Urinary bladder (tissue), 3 donors: ENCODE measurements at regions not wholly inside any gene's neighbourhood (a gene's known extent, or its start where the extent isn't known, plus 50 kb on each side); places are given as distances from the start of the nearest gene placed in this dataset.

Experiments
- DNase-seq: peaks from one replicate; pipeline ENCODE4 v3.0.0-alpha.2; 2015; ENCODE audit errors: extremely low spot score
- H3K27ac ChIP-seq: one replicate; pipeline ENCODE4 v1.5.1; 2013; ENCODE audit warnings: low read depth, mild to moderate bottlenecking, moderate library complexity
- H3K36me3 ChIP-seq: one replicate; pipeline ENCODE4 v1.6.1; 2013; ENCODE audit warnings: mild to moderate bottlenecking, moderate library complexity; ENCODE audit not compliant: insufficient read depth
- H3K4me1 ChIP-seq: one replicate; pipeline ENCODE4 v1.6.1; 2013; ENCODE audit warnings: mild to moderate bottlenecking, moderate library complexity; ENCODE audit not compliant: insufficient read depth
- H3K4me3 ChIP-seq: one replicate; pipeline ENCODE4 v1.5.1; 2013; ENCODE audit warnings: low read depth, low read length
- WGBS: extraction: QIAGEN DNeasy Blood & Tissue Kit; methylation state at CpG from one replicate; pipeline ENCODE4 v1.1.7; 2013; 5-methylcytosine and 5-hydroxymethylcytosine counted together
- donor health status: healthy with polysubstance abuse.
- donor health status: healthy.

DNA sequence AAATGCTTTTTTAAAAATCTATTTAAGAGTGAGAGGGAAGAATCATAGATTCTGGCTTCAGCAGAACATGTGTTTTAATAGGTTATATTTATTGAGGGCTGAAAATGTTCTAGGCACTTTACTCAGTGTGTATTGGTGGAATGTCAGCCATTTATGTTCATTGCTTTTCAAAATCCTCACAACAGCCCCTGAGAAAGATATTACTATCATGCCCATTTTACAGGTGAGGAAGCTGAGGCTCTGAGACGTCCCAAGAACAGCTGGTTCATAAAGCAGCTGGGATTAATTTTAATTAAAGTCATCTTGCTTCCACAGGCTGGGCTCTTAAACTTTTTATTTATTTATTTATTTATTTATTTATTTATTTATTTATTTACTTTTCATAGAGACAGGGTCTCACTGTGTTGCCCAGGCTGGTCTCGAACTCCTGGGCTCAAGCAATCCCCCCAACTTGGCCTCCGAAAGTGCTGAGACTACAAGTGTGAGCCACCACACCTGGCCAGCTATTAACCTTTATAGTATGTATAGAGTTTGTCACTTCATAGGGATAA is 364.6 kb downstream of the SHQ1 start:
- no peak overlapping the region for H3K27ac ChIP-seq
- 91% methylated on average over 3 of the region's 3 CpGs for WGBS
- no peak overlapping the region for H3K4me3 ChIP-seq
- no peaks in the 10 kb centered on the region for H3K36me3 ChIP-seq
- no peaks in the 10 kb centered on the region for H3K4me1 ChIP-seq
- no peak for DNase-seq

DNA sequence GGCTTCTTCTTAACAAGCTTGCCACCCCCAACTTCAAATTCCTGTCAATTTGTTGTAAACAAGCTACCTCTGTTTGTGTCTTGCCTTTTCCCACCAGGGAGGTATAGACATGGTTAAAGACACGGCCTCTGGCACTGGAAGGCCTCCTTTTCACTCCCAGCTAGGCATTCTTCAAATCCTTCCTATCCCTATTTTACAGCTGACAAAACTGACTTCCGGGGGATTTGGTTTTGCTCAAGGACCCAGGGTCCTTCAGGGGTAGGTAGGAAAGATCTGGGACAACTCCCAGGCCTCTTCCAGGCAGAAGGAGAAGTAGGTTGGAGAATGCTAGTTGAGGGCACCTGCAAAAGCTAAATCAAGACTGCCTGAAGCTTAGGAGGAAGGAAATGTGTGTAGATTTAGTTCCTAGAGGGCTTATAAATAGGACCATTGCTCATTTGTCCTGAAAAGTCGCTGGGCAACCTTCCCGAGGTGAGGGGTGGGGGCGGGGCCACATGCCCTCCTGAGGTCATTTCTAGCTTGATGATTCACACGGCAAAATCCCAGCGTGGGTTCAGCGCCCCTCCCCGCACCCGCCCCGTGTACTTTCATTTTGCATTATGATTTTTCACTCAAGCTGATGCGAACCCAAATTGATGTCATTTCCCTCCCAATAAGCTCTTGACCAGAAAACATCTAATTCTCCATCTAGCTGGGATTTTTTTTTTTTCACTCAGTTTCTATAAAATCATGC is 365.5 kb downstream of the SHQ1 start:
- peak; percentile 43 for DNase-seq
- Histone ChIP-seq H3K4me3 (peak overlapping the region; percentile 25), H3K27ac (no peak overlapping the region), H3K4me1 (no peaks in the 10 kb centered on the region), H3K36me3 (no peaks in the 10 kb centered on the region)
- 9% methylated on average over 12 of the region's 12 CpGs for WGBS

DNA sequence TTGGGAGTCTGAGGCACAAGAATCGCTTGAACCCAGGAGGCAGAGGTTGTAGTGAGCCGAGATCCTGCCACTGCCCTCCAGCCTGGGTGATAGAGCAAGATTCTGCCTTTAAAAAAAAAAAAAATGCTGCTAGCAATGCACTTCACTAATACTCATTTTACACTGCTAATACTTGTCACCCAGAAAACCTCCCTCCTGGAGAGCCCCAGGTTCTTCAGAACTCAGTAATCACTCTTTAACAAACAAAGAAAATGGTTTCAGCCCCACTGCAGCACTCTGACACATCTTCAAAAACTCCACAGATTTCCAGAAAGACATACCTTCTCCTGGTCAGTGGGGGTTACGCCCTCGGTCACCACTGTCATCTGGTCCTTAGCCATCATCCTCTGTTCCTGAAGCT is 366.7 kb downstream of the SHQ1 start:
- H3K36me3 ChIP-seq = no peaks in the 10 kb centered on the region
- DNase-seq = no peak
- H3K27ac ChIP-seq = no peak overlapping the region
- no peak overlapping the region for H3K4me3 ChIP-seq
- 97% methylated on average over 4 of the region's 4 CpGs for WGBS
- no peaks in the 10 kb centered on the region for H3K4me1 ChIP-seq

DNA sequence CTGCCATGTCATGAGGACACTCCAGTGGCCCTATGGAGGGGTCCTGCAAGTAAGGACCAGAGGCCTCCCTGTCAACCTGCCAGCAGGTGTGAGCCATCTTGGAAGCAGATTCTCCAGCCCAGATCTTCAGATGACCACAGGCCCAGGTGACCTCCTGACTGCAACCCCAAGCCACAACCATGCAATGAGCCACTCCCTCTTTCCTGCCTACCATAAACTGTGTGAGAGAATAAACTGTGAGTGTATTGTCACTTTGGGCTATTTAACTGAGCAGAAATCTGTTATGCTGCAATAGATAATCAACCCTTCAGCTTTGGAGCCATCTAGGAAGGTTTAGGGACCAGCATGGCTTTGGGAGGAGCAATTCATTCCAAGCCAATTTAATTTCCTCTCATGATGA is 367.9 kb downstream of the SHQ1 start:
- Histone ChIP-seq H3K4me3 (no peak overlapping the region), H3K27ac (no peak overlapping the region), H3K36me3 (no peaks in the 10 kb centered on the region), H3K4me1 (no peaks in the 10 kb centered on the region)
- DNase-seq = no peak

DNA sequence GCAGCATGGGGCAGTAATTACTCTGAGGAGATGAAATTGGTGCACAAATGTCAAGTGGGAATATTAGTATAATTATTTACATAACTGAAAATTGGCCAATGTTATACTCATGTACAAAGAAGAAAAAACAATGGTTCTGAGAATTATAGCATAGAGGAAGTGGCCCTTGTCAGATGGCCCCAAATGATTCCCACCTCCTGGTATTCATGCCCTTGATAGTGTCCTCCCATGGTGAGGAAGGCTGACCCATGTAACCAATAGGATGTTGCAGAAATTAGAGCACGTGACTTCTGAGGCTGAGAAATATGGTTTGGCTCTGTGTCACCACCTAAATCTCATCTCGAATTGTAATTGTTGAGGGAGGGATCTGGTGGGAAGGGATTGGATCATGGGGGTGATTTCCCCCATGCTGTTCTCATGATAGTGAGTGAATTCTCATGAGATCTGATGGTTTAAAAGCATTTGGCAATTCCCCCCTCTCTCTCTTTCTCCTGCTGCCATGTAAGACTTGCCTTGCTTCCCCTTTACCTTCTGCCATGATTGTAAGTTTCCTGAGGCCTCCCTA is 368.5 kb downstream of the SHQ1 start:
- Histone ChIP-seq H3K4me3 (no peak overlapping the region), H3K36me3 (no peaks in the 10 kb centered on the region), H3K4me1 (no peaks in the 10 kb centered on the region), H3K27ac (no peak overlapping the region)
- DNase-seq = no peak
- WGBS = 89% methylated on average over 2 of the region's 2 CpGs

DNA sequence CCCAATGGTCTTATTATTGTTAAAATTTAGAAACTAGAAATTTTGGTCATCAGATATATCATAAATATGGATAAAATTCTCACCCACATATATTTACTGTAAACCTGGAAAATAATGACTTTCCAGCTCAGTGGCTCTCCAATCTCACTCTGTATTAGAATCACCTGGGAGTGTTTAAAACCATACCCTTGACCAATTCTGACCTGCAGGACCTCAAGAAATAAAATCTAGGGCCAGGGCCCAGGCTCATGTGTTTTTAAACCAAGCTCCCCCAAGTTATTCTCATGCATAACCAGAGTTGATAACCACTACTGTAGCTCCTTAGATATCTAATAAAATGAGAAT is 372.1 kb downstream of the SHQ1 start:
- H3K27ac ChIP-seq = no peak overlapping the region
- no peak for DNase-seq
- H3K4me1 ChIP-seq = no peaks in the 10 kb centered on the region
- H3K4me3 ChIP-seq = no peak overlapping the region
- H3K36me3 ChIP-seq = no peaks in the 10 kb centered on the region

DNA sequence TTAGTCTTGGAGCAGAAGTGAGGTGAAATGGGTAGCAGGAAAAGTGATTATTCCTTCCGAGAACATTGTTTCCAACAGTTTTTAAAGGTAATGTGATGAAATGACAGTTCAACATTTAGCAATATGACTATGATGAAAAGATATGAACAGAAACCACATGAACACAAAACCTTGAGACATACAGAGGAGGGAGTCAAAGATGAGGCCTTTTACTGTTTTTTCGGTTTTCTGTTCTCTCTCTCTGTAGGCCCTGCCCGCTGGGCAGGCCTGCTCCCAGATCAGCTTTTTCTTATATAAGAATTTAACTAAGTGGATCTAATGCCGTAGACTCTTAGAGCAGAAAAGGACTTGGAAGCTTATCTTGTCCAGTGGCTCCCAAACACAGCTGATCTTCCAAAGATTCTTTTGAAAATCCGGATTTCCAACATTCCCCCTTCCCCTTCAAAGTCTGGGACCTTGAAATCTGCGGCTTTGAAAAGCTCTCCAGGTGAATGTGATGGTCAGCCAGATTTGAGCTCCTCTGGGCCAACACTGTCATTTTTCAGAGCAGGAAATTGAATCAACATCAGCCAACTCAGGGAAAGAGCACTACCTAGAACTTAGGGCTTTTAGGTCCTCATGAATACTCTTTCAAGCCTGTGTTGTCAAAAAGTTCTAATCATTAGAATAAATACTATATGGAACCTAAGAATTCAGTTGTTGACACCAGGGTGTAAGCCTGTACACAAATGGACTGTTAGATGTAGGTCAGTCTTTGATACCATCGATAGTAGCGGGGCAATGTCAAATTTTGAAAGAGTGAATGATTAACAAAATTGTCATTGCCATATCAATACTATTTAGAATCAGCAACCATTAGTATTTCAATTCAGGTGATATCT is 372.7 kb downstream of the SHQ1 start:
- H3K4me1 ChIP-seq = no peaks in the 10 kb centered on the region
- no peak overlapping the region for H3K4me3 ChIP-seq
- WGBS = 87% methylated on average over 8 of the region's 8 CpGs
- no peak overlapping the region for H3K27ac ChIP-seq
- no peak for DNase-seq
- H3K36me3 ChIP-seq = no peaks in the 10 kb centered on the region

DNA sequence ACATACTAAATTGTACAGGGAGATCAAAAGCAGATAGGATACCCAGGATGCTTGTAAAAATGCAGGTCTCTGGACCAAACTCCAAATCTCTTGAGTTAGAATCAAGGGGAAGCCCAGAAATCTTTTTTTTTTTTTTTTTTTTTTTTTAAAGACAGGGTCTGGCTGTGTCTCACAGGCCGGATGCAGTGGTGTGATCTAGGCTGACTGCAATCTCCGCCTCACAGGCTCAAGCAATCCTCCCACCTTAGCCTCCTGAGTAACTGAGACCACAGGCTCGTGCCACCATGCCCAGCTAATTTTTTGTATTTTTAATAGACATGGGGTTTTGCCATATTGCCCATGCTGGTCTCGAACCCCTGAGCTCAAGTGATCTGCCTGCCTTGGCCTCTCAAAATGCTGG is 373.5 kb downstream of the SHQ1 start:
- WGBS = 94% methylated on average over 4 of the region's 4 CpGs
- H3K4me1 ChIP-seq = no peaks in the 10 kb centered on the region
- no peak overlapping the region for H3K4me3 ChIP-seq
- H3K27ac ChIP-seq = no peak overlapping the region
- no peaks in the 10 kb centered on the region for H3K36me3 ChIP-seq
- no peak for DNase-seq

DNA sequence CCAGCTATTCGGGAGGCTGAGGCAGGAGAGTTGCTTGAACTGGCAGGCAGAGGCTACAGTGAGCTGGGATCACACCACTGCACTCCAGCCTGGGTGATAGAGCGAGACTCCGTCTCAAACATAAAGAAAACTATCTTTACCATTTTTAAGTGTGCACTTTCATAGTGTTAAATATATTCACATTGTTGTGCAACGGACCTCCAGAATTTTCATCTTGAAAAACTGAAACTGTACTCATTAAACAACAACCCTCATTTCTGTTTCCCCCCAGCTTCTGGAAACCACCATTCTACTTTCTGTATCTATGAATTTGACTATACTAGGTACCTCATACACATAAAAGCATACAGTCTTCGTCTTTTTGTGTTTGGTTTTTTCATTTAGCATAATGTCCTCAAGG is 375.1 kb downstream of the SHQ1 start:
- WGBS = 79% methylated on average over 5 of the region's 5 CpGs

DNA sequence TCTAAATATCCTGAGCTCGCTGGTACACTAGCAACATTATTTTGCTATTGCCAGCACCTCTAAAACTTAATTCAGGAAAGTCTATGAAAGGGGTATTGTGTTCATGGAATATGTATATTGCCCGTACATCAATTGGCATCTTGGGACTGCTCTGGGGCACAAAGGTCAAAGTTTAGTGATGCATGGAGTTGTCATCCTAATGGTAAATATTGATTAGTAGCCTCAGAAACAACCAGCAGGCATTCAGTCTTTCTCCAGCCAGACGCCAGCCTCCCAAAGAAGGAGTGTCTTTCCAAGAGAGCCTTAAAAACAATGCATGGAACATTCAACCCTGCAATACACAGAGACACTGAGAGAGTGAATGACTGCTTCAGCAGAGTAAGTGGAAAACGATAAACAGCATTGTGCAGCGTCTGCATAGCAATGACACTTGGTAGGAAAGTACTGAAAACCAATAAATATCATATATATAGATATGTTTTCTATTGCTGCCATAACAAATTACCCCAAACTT is 377.3 kb downstream of the SHQ1 start:
- no peaks in the 10 kb centered on the region for H3K36me3 ChIP-seq
- H3K4me3 ChIP-seq = no peak overlapping the region
- H3K27ac ChIP-seq = no peak overlapping the region
- H3K4me1 ChIP-seq = no peaks in the 10 kb centered on the region
- no peak for DNase-seq
- 82% methylated on average over 5 of the region's 5 CpGs for WGBS

More for the DNA sequence above, 375.1 kb downstream of the SHQ1 start:
- DNase-seq = no peak
- Histone ChIP-seq H3K27ac (no peak overlapping the region), H3K4me1 (no peaks in the 10 kb centered on the region), H3K4me3 (no peak overlapping the region), H3K36me3 (no peaks in the 10 kb centered on the region)

DNA sequence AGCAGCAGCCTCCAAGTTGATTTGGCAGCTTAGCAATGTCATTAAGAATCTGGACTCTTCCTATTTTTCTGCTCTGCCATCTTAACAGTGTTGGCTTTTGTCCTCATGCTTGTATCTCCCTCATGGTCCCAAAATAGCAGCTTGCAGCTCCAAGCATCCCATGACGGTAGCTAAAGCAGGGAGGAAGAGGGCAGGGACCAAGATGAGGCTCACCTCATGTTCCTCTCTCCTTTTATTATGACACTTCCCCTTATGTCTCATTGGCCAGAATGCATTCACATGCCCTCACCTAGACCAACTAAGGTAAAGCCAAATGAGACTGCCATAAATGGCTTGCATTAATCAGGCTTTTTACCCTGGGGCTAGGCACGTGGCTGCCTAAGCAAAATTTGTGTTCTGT is 382.4 kb downstream of the SHQ1 start:
- Histone ChIP-seq H3K4me3 (no peak overlapping the region), H3K27ac (no peak overlapping the region), H3K4me1 (no peaks in the 10 kb centered on the region), H3K36me3 (no peaks in the 10 kb centered on the region)
- no peak for DNase-seq
- WGBS = 61% methylated on average over 2 of the region's 2 CpGs

DNA sequence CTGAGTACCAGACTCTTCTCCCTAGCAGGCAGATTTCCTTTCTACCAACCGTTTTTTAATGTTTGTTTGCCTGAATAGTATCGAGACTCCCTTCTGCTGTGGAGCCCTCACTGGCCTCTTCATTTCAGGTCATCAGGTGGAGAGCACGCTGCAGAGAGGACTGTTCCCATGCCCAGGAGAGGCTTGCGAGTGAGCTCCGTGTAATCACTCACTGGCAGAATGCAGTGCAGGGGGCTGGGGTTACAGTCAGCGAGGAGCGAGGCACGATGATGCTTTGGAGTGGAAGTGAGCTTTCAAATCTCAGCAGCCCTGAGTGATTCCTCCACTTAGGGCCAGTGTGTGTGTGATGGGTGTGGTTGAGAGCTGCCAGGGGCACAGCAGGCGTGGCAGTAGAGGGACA is 385.2 kb downstream of the SHQ1 start:
- 77% methylated on average over 9 of the region's 9 CpGs for WGBS
- Histone ChIP-seq H3K4me1 (no peaks in the 10 kb centered on the region), H3K27ac (no peak overlapping the region), H3K4me3 (no peak overlapping the region), H3K36me3 (no peaks in the 10 kb centered on the region)
- no peak for DNase-seq

DNA sequence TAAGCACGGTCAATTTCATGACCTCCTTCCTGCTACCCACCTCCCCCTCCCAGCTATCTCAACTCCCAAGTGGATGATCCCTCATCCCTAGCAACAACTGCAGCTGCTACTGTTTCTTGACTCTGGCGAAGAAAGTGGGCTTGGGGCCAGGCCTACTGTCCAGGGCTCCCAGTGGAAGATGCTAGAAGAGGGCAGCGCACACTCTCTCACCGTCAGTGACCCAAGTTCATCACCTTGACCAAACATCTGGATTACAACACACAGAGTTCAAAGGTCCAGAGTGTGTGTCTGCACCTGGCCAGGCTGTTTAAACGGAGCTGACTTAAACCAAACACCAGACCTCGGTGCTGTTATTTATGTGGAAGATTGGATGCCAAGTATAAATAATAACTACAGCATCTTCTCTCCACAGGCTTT is 385.6 kb downstream of the SHQ1 start:
- H3K36me3 ChIP-seq = no peaks in the 10 kb centered on the region
- H3K27ac ChIP-seq = no peak overlapping the region
- H3K4me3 ChIP-seq = no peak overlapping the region
- WGBS = 48% methylated on average over 6 of the region's 6 CpGs
- DNase-seq = no peak
- H3K4me1 ChIP-seq = no peaks in the 10 kb centered on the region

DNA sequence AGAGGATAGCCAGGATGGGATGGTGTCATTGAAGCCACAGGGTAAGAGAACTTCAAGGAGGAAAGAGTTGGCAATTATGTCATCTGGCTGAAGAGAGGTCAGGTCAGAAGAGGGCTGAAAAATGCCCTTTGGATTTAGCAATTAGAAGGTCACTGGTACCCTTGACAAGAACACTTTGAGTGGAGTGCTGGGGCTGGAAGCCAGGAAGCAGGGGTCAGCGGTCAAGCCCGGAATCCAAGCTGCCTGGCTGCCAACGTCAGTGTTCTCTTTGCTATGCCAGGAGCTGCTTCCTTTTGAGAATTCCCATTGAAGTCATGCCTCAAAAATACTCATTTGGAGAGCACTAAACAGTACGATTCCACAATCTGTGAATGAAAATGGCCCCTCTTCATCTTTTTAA is 386.5 kb downstream of the SHQ1 start:
- 51% methylated on average over 4 of the region's 4 CpGs for WGBS
- Histone ChIP-seq H3K4me1 (no peaks in the 10 kb centered on the region), H3K36me3 (no peaks in the 10 kb centered on the region), H3K27ac (no peak overlapping the region), H3K4me3 (no peak overlapping the region)
- DNase-seq = no peak
